Chondrocyte (in vitro differentiated cells): ENCODE measurements at regions not wholly inside any gene's neighbourhood (a gene's known extent, or its start where the extent isn't known, plus 50 kb on each side); places are given as distances from the start of the nearest gene placed in this dataset.

Experiments
- DNase-seq: peaks from one replicate; pipeline ENCODE4 v3.0.0; 2021; ENCODE audit warnings: mixed read lengths, low spot score
- H3K27ac Mint-ChIP-seq: one replicate; pipeline ENCODE4 v1.8.0; 2021; ENCODE audit warnings: mild to moderate bottlenecking, moderate library complexity, mixed read lengths; ENCODE audit not compliant: unreplicated experiment
- H3K27me3 Mint-ChIP-seq: 2 replicates; pipeline ENCODE4 v1.8.0; 2021; ENCODE audit warnings: low read depth, mixed read lengths
- H3K36me3 Mint-ChIP-seq: 2 replicates; pipeline ENCODE4 v1.8.0; 2021; ENCODE audit warnings: low read depth, mixed read lengths
- H3K4me1 Mint-ChIP-seq: 2 replicates; pipeline ENCODE4 v1.8.0; 2021; ENCODE audit warnings: low read depth, mild to moderate bottlenecking, mixed read lengths
- H3K4me3 Mint-ChIP-seq: one replicate; pipeline ENCODE4 v1.8.0; 2021; ENCODE audit warnings: mild to moderate bottlenecking, moderate library complexity, mixed read lengths; ENCODE audit not compliant: unreplicated experiment
- H3K9me3 Mint-ChIP-seq: 2 replicates; pipeline ENCODE4 v1.8.0; 2021; ENCODE audit warnings: low read depth, mixed read lengths
- CTCF ChIP-seq: fragments of 200-600 bp; sonication (generic); IDR thresholded peaks from 2 replicates; pipeline ENCODE4 v1.5.0; 2021; ENCODE audit warnings: antibody characterized with exemption, mild to moderate bottlenecking, moderate library complexity

- Mint-ChIP-seq H3K27ac (no peak overlapping the region), H3K27me3 (peaks cover 3% of the 10 kb centered on the region), H3K36me3 (no peaks in the 10 kb centered on the region), H3K4me3 (no peak overlapping the region), H3K4me1 (no peaks in the 10 kb centered on the region), H3K9me3 (peaks cover 3% of the 10 kb centered on the region)
- TF ChIP-seq CTCF, result no peak
- DNase-seq, result no peak
Observed at GRCh38 chr7:67566101-67566500, 569.5 kb downstream of the TYW1 start.

- Mint-ChIP-seq H3K9me3 (no peaks in the 10 kb centered on the region), H3K4me1 (no peaks in the 10 kb centered on the region), H3K27me3 (no peaks in the 10 kb centered on the region), H3K27ac (no peak overlapping the region), H3K36me3 (no peaks in the 10 kb centered on the region), H3K4me3 (no peak overlapping the region)
- no peak for TF ChIP-seq CTCF
- DNase-seq, result no peak
Observed at GRCh38 chr7:67571026-67571545, 574.5 kb downstream of the TYW1 start.

GRCh38 chr7:67573639-67574038, 577.0 kb downstream of the TYW1 start:
- Mint-ChIP-seq H3K36me3 (no peaks in the 10 kb centered on the region), H3K27ac (no peak overlapping the region), H3K9me3 (no peaks in the 10 kb centered on the region), H3K4me1 (no peaks in the 10 kb centered on the region), H3K27me3 (no peaks in the 10 kb centered on the region), H3K4me3 (no peak overlapping the region)
- TF ChIP-seq CTCF, result no peak
- no peak for DNase-seq

- Mint-ChIP-seq H3K36me3 (no peaks in the 10 kb centered on the region), H3K27ac (no peak overlapping the region), H3K9me3 (peaks cover 20% of the 10 kb centered on the region), H3K4me3 (no peak overlapping the region), H3K4me1 (no peaks in the 10 kb centered on the region), H3K27me3 (peaks cover 4% of the 10 kb centered on the region)
- TF ChIP-seq CTCF, result no peak
- no peak for DNase-seq
Observed at GRCh38 chr7:67588631-67589030, 592.0 kb downstream of the TYW1 start.

GRCh38 chr7:67589183-67589582, 592.5 kb downstream of the TYW1 start:
- Mint-ChIP-seq H3K4me1 (no peaks in the 10 kb centered on the region), H3K36me3 (no peaks in the 10 kb centered on the region), H3K27me3 (peaks cover 4% of the 10 kb centered on the region), H3K4me3 (no peak overlapping the region), H3K27ac (no peak overlapping the region), H3K9me3 (peaks cover 14% of the 10 kb centered on the region)
- no peak for TF ChIP-seq CTCF
- DNase-seq, result no peak
